ENCODE measurements at regions not wholly inside any gene's neighbourhood (a gene's known extent, or its start where the extent isn't known, plus 50 kb on each side); places are given as distances from the start of the nearest gene placed in this dataset.

GRCh38 chr6:1500913-1501312 is 108.8 kb upstream of the FOXC1 start:
- no peaks in the 10 kb centered on the region for H3K9me2 ChIP-seq (replicated peaks; ENCODE audit: insufficient read depth, low read length)
- no peak for TF ChIP-seq EZH2 (optimal IDR thresholded peaks at IDR 0.05; ENCODE audit: low read depth, low read length)
- no peak for TF ChIP-seq CTCF (IDR thresholded peaks at IDR 0.05; ENCODE audit: low read length)
- TF ChIP-seq EZH2phosphoT487 (IDR thresholded peaks at IDR 0.05; ENCODE audit: low read length) = no peak

GRCh38 chr6:1502041-1502440 is 107.7 kb upstream of the FOXC1 start:
- H3K9ac ChIP-seq (ENCODE audit: low read length) = no peak overlapping the region
- no peak overlapping the region for H3K4me3 ChIP-seq (ENCODE audit: low read length)
- H3K4me2 ChIP-seq (ENCODE audit: low read depth, low read length) = no peak overlapping the region
- no peaks in the 10 kb centered on the region for H4K20me1 ChIP-seq (ENCODE audit: insufficient read depth, low read length)
- no peaks in the 10 kb centered on the region for H3K79me2 ChIP-seq (ENCODE audit: low read length)
- no peaks in the 10 kb centered on the region for H3K36me3 ChIP-seq (replicated peaks; ENCODE audit: insufficient read depth, low read length)
- no peaks in the 10 kb centered on the region for H3K27me3 ChIP-seq (replicated peaks; ENCODE audit: insufficient read depth, low read length)
- no peaks in the 10 kb centered on the region for H3K4me1 ChIP-seq (ENCODE audit: low read length)
- H3K9me2 ChIP-seq (replicated peaks; ENCODE audit: insufficient read depth, low read length) = no peaks in the 10 kb centered on the region
- no peak overlapping the region for H3K27ac ChIP-seq (ENCODE audit: low read length)
- no peak overlapping the region for H2AFZ ChIP-seq (ENCODE audit: low read length)
- TF ChIP-seq CTCF (IDR thresholded peaks at IDR 0.05; ENCODE audit: low read length) = no peak
- no peak for TF ChIP-seq EZH2 (optimal IDR thresholded peaks at IDR 0.05; ENCODE audit: low read depth, low read length)
- no peak for TF ChIP-seq EZH2phosphoT487 (IDR thresholded peaks at IDR 0.05; ENCODE audit: low read length)
- no peaks in the 10 kb centered on the region for H3F3A ChIP-seq (ENCODE audit: insufficient read depth, low read length)
- H3K9me3 ChIP-seq (replicated peaks; ENCODE audit: insufficient read depth, low read length) = no peaks in the 10 kb centered on the region
- no peak for DNase-seq

More at GRCh38 chr6:1500913-1501312, 108.8 kb upstream of the FOXC1 start:
- Histone ChIP-seq H4K20me1 (ENCODE audit: insufficient read depth, low read length) (no peaks in the 10 kb centered on the region), H3K27me3 (replicated peaks; ENCODE audit: insufficient read depth, low read length) (no peaks in the 10 kb centered on the region), H3K27ac (ENCODE audit: low read length) (no peak overlapping the region), H3K4me3 (ENCODE audit: low read length) (no peak overlapping the region), H2AFZ (ENCODE audit: low read length) (no peak overlapping the region), H3K4me2 (ENCODE audit: low read depth, low read length) (no peak overlapping the region), H3K36me3 (replicated peaks; ENCODE audit: insufficient read depth, low read length) (no peaks in the 10 kb centered on the region), H3K9ac (ENCODE audit: low read length) (no peak overlapping the region), H3K4me1 (ENCODE audit: low read length) (no peaks in the 10 kb centered on the region), H3K9me3 (replicated peaks; ENCODE audit: insufficient read depth, low read length) (no peaks in the 10 kb centered on the region), H3K79me2 (ENCODE audit: low read length) (no peaks in the 10 kb centered on the region), H3F3A (ENCODE audit: insufficient read depth, low read length) (no peaks in the 10 kb centered on the region)
- DNase-seq = no peak

- H2AFZ ChIP-seq (ENCODE audit: low read length) = no peak overlapping the region
- DNase-seq = no peak
- H3K79me2 ChIP-seq (ENCODE audit: low read length) = no peaks in the 10 kb centered on the region
- H3K9ac ChIP-seq (ENCODE audit: low read length) = no peak overlapping the region
- TF ChIP-seq CTCF (IDR thresholded peaks at IDR 0.05; ENCODE audit: low read length) (no peak), EZH2 (optimal IDR thresholded peaks at IDR 0.05; ENCODE audit: low read depth, low read length) (no peak), EZH2phosphoT487 (IDR thresholded peaks at IDR 0.05; ENCODE audit: low read length) (no peak)
- no peaks in the 10 kb centered on the region for H3K9me2 ChIP-seq (replicated peaks; ENCODE audit: insufficient read depth, low read length)
- no peaks in the 10 kb centered on the region for H4K20me1 ChIP-seq (ENCODE audit: insufficient read depth, low read length)
- no peaks in the 10 kb centered on the region for H3F3A ChIP-seq (ENCODE audit: insufficient read depth, low read length)
- H3K27me3 ChIP-seq (replicated peaks; ENCODE audit: insufficient read depth, low read length) = no peaks in the 10 kb centered on the region
- H3K4me2 ChIP-seq (ENCODE audit: low read depth, low read length) = no peak overlapping the region
- H3K27ac ChIP-seq (ENCODE audit: low read length) = no peak overlapping the region
- H3K9me3 ChIP-seq (replicated peaks; ENCODE audit: insufficient read depth, low read length) = no peaks in the 10 kb centered on the region
- H3K4me1 ChIP-seq (ENCODE audit: low read length) = no peaks in the 10 kb centered on the region
- no peak overlapping the region for H3K4me3 ChIP-seq (ENCODE audit: low read length)
- H3K36me3 ChIP-seq (replicated peaks; ENCODE audit: insufficient read depth, low read length) = no peaks in the 10 kb centered on the region
Observed at GRCh38 chr6:1503811-1504210, 105.9 kb upstream of the FOXC1 start.
